HG02870 (cell line): ENCODE measurements at regions not wholly inside any gene's neighbourhood (a gene's known extent, or its start where the extent isn't known, plus 50 kb on each side); places are given as distances from the start of the nearest gene placed in this dataset.

Experiments used
- ATAC-seq: cut with Tn5 transposase; IDR thresholded peaks from one replicate; pipeline ENCODE4 v1.9.1; 2021; ENCODE audit warnings: mild to moderate bottlenecking, moderate library complexity; ENCODE audit not compliant: unreplicated experiment

DNA sequence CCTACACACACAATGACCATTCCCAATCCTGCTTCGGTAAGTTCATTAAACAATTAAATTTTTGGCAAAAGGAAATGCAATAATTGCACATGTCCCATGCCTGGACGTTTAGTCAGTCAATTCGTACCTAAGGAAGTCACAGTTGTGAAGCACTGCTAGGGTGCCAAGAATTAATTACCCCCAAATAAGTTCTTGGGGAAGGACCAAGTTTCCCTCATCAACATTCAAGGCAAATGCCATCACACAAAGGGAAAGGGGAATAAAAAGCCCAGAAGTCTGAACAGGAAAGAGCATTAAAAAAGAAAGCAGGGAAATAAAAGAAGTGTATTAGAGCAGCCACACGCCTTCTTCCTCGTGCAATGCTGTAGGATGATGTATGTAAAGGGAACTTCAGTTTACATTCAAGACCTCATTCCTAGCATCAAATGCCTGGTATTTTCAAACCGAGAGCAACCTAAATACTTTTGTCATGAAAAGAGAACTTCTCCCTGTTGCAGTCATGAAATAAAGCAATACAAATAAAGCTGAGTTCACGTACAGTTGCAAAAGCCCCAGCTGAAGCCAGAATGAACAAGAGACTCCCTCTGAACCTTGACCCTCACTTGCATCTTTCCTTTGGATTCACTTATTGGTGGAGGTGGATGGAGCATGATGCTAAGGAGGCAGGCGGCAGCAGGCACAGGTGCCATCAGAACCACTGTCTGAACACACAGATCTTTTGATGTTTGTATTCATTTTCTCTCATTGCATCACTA is 124.0 kb upstream of the PPARGC1A start:
- no peak for ATAC-seq

DNA sequence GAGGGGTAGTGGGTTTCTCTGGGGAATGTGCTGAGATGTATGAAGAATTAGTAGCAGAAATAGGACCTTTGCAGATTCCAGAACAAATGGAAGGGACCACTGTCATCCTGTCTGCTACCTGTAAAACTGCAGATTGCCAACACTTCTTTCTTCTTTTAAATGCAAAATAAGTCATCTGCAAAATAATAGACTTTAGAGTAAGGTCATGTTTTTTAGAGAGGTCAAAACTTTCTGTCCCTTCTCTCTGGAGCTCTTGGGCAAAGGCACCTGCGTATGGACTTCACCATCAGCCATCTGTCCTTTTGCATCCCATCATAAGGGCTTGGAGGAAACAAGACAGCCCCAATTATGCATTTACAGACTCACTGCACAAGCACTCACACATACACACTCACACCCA is 121.1 kb upstream of the PPARGC1A start:
- ATAC-seq, result no peak

DNA sequence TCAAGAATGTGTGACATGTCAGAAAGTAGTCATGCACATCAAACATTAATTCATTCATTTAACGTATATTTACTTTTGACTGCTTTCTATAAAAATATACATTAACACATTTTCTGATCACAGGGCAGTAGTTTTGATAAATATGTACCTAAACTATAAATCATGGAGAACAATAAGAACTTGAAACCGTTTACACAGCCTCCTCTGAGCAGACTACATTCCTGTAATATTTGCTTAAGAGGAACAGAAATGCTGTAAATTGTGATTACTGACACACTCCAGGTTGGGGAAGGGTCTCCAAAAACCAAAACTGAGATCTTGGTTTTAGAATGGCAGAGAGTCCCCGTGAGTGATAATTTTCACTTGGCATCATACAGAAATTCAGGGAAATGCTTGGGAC is 120.7 kb upstream of the PPARGC1A start:
- ATAC-seq, result no peak

DNA sequence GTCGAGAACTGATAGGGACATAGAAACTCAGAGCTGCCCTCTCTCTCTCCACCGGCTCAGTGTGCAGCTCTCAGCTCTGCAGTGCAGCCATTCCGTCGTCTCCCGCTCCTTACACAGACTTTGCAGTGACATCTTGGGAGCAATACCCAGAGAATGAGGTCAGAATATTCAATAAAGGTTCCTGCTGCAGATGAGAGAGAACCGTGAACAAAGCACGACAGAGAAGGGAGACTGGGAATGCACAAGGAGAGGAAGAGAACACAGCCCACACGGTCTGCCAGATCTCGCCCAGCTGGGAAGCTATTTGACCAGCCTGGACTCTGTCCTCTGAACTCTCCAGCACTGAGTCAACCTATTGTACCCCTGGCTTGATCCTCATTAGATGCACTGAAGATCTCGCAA is 118.0 kb upstream of the PPARGC1A start:
- no peak for ATAC-seq

GRCh38 chr4:24006269-24006668 is 116.4 kb upstream of the PPARGC1A start:
- ATAC-seq, result no peak

- ATAC-seq, result no peak
These were observed 114.1 kb upstream of the PPARGC1A start for GRCh38 chr4:24003926-24004325.

DNA sequence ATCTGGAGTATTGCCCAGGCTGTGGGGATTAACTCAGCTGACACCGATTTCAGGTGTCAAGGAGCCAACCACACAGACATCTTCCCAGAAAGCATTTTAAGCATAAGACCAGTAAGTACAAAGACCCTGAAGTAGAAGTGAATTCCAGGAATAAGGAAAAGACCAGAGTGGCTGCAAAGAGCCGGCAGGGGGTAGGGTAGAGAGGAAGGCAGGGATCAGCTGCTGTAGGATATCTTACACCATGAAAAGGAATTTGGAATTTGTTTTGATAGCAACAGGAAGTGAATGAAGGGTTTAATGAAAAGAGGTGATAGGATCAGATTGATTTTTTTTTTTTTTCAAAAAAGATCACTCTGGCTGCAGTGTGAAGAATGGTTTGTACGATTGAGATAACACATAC is 113.6 kb upstream of the PPARGC1A start:
- ATAC-seq, result no peak

- no peak for ATAC-seq
These were observed 112.6 kb upstream of the PPARGC1A start for GRCh38 chr4:24002330-24002966.

DNA sequence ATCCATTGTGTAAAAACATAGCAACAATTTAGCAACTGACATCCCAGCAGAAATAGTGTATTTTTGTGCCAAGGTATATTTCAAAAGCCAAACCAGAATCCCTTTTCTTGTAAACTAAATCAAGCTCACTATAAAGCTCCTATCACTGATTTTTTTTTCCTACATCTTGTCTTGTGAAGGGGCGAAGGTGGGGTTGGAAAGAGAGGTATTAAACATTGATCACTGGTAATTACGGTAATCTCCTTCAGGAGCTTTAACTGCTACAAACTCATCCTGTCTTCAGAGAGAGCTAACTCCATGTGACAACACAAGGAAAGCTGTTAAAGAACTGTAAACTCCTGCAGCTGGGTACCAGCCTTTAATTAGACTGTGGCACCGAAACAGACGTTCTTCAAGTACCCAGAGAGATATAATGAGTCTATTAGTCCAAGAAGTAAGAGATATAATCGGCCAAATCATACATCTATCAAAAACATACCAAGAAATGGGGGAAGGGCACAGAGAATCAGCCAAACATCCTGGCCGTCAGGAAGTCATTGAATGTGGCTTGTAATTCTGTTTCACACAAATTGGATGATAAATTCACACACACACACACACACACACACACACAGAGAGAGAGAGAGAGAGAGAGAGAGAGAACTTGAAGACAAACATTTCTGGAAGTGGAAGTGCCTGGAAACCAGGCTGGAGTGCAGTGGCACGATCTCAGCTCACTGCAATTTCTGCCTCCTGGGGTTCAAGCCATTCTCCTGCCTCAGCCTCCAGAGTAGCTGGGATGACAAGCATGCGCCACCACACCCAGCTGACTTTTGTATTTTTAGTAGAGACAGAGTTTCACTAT is 111.9 kb upstream of the PPARGC1A start:
- ATAC-seq, result no peak

DNA sequence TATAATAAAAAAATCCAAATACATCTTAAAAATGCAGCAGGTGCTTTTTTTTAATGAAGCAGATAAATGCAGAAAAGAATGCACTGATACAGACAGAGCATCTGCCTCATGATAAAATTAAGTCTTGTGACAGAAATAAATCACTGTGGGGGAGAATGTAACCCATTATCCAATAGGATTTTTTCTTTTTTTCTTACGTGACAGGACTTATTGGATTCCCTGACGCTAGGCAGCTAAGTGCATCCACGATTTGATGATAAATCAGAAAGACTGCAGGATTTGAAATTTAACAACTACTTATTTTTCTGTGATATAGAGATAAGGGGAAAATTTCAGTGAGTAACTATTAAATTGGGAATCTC is 110.6 kb upstream of the PPARGC1A start:
- no peak for ATAC-seq

GRCh38 chr4:23999714-24000469 is 110.0 kb upstream of the PPARGC1A start:
- no peak for ATAC-seq

- peak; percentile 56 for ATAC-seq
These were observed 103.5 kb upstream of the PPARGC1A start for GRCh38 chr4:23993373-23993772.

DNA sequence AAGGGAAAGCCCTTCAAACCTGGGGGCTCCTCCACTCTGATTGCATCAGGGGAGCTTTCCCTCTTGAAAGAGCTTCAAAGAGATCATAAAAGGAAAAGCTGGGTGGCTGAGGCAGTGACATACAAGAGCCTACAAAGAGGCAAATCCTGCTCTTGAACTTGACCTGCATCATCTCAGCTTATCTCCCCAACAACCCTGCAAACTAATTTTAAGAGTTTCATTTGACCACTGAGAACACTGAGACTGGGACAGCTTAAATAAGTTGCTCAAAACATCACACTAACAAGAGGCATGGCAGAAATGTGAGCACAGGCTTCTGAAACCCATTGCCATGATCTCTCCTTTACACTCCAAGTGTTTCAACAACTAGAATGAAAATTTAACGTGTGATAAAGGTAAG is 101.6 kb upstream of the PPARGC1A start:
- peak; percentile 50 for ATAC-seq

GRCh38 chr4:23986270-23986669 is 96.4 kb upstream of the PPARGC1A start:
- ATAC-seq, result no peak

DNA sequence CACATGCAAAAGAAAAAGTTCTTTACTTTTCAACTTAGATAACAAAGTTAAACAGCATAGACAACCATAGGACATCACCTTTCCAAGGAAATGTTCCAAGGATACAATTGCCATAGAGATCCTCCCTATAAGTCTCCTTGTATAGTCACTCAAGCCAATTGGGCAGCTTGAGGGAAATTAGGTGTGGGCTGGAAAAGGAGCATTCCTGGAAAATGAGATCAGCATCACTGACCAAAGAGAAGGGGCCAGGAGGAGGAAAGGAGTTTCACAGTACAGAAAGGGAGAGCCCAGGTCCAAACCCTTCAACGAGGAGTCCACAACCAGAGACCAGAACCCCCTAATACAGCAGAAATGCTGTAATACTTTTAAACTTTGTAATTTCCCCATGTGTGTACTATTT is 91.5 kb upstream of the PPARGC1A start:
- ATAC-seq, result no peak

DNA sequence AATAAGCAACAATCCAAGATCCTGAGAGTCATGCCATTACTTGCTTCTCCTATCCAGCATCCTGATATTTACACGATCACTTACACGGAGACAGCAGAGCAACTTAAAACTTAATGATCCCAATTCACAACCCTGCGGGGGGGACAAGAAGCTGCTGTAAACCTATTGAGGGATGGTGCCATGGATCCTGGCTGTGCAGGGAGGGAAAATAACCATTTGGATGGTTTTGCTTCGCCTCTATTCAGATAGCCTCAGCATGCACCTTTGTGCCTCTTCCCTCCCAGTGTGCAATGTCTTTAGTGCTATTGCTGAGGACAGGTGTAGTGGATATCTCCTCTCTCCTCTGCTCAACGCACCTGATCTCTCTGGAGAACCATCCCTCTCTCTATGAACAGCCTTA is 89.7 kb upstream of the PPARGC1A start:
- ATAC-seq, result no peak

GRCh38 chr4:23978002-23978401 is 88.2 kb upstream of the PPARGC1A start:
- no peak for ATAC-seq

GRCh38 chr4:23976423-23976822 is 86.6 kb upstream of the PPARGC1A start:
- ATAC-seq, result no peak

- ATAC-seq, result no peak
These were observed 83.5 kb upstream of the PPARGC1A start for GRCh38 chr4:23973308-23973855.

- no peak for ATAC-seq
These were observed 83.0 kb upstream of the PPARGC1A start for GRCh38 chr4:23972805-23973204.

GRCh38 chr4:23972187-23972586 is 82.3 kb upstream of the PPARGC1A start:
- no peak for ATAC-seq
